Parathyroid adenoma (tissue), 2 donors: ENCODE measurements at regions not wholly inside any gene's neighbourhood (a gene's known extent, or its start where the extent isn't known, plus 50 kb on each side); places are given as distances from the start of the nearest gene placed in this dataset.

Experiments
- H2AFZ ChIP-seq: fragments of 300-600 bp; sonication (generic); one replicate; pipeline ENCODE4 v1.7.0; 2017; ENCODE audit warnings: antibody characterized with exemption, mild to moderate bottlenecking
- H3K27ac ChIP-seq: fragments of 300-600 bp; sonication (generic); one replicate; pipeline ENCODE4 v1.7.0; 2017
- H3K27me3 ChIP-seq: fragments of 300-600 bp; sonication (generic); one replicate; pipeline ENCODE4 v1.7.0; 2017; ENCODE audit warnings: low read length; ENCODE audit not compliant: control insufficient read depth, insufficient read depth
- H3K36me3 ChIP-seq: fragments of 300-600 bp; sonication (generic); one replicate; pipeline ENCODE4 v1.7.0; 2017; ENCODE audit warnings: low read length; ENCODE audit not compliant: control insufficient read depth, insufficient read depth
- H3K4me1 ChIP-seq: fragments of 300-600 bp; sonication (generic); one replicate; pipeline ENCODE4 v1.7.0; 2017; ENCODE audit warnings: control low read depth
- H3K4me2 ChIP-seq: fragments of 300-600 bp; sonication (generic); one replicate; pipeline ENCODE4 v1.7.0; 2017; ENCODE audit warnings: low read length
- H3K4me3 ChIP-seq: fragments of 300-600 bp; sonication (generic); one replicate; pipeline ENCODE4 v1.7.0; 2017; ENCODE audit warnings: low read depth, low read length
- H3K79me2 ChIP-seq: fragments of 300-600 bp; sonication (generic); one replicate; pipeline ENCODE4 v1.7.0; 2017; ENCODE audit warnings: control low read depth
- H3K9ac ChIP-seq: fragments of 300-600 bp; sonication (generic); one replicate; pipeline ENCODE4 v1.7.0; 2017; ENCODE audit warnings: mild to moderate bottlenecking
- H3K9me3 ChIP-seq: fragments of 300-600 bp; sonication (generic); one replicate; pipeline ENCODE4 v1.7.0; 2017; ENCODE audit warnings: low read length; ENCODE audit not compliant: control insufficient read depth
- CTCF ChIP-seq: fragments of 300-600 bp; sonication (generic); IDR thresholded peaks from one replicate; pipeline ENCODE4 v1.7.0; 2017; ENCODE audit warnings: antibody characterized with exemption, mild to moderate bottlenecking
- donor health status: primary hyperparathyroidism.

- no peak overlapping the region for H3K4me3 ChIP-seq
- no peak overlapping the region for H3K27ac ChIP-seq
- no peak overlapping the region for H3K4me2 ChIP-seq
- H3K9me3 ChIP-seq = no peaks in the 10 kb centered on the region
- no peak overlapping the region for H2AFZ ChIP-seq
- no peaks in the 10 kb centered on the region for H3K27me3 ChIP-seq
- H3K36me3 ChIP-seq = no peaks in the 10 kb centered on the region
- TF ChIP-seq CTCF = no peak
- H3K9ac ChIP-seq = no peak overlapping the region
- no peaks in the 10 kb centered on the region for H3K4me1 ChIP-seq
- H3K79me2 ChIP-seq = no peaks in the 10 kb centered on the region
These were observed 603.1 kb downstream of the POM121L12 start for GRCh38 chr7:53638517-53638916.

DNA sequence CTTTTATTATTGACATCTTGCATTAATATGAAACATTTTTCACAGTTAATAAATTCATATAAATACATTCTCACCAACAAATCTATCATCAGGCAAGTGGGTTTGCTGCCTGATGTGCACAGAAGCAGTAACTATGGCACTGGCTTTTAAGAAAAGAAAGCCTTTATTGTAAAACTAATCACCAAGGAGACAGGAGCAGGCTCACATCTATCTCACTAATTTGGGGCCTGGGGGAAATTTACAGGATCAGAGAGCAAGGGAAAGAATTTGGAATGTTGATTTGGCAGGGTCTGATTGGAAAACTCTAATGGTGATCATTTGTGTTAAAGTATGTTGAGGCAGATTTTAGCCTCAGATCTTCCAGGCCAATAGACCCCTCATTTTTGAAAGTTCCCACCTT, 605.7 kb downstream of the POM121L12 start:
- H3K27me3 ChIP-seq = no peaks in the 10 kb centered on the region
- TF ChIP-seq CTCF = no peak
- no peaks in the 10 kb centered on the region for H3K36me3 ChIP-seq
- H2AFZ ChIP-seq = no peak overlapping the region
- no peaks in the 10 kb centered on the region for H3K4me1 ChIP-seq
- H3K9ac ChIP-seq = no peak overlapping the region
- no peak overlapping the region for H3K4me3 ChIP-seq
- H3K4me2 ChIP-seq = no peak overlapping the region
- no peaks in the 10 kb centered on the region for H3K9me3 ChIP-seq
- H3K27ac ChIP-seq = no peak overlapping the region
- no peaks in the 10 kb centered on the region for H3K79me2 ChIP-seq

DNA sequence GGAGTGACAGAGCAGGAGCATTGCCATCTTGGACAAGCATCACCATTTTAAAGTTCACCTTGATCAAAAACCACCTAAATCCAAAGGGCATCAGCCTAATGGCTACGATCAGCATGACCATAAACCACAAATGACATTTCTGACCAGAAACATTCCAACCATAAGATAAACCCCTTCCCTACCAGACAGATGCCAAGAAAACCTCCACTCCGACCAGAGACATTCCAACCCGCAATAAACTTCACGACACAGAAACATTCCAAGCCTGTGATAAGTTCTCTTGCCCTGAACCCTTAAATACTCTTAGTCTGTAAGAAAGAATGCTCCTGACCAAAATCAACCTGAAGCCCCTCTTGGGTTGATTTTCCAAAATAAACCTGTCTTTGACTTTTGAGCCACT, 606.9 kb downstream of the POM121L12 start:
- no peak overlapping the region for H2AFZ ChIP-seq
- H3K4me1 ChIP-seq = no peaks in the 10 kb centered on the region
- no peak overlapping the region for H3K4me2 ChIP-seq
- H3K4me3 ChIP-seq = no peak overlapping the region
- H3K79me2 ChIP-seq = no peaks in the 10 kb centered on the region
- no peak overlapping the region for H3K27ac ChIP-seq
- H3K36me3 ChIP-seq = no peaks in the 10 kb centered on the region
- no peak overlapping the region for H3K9ac ChIP-seq
- H3K27me3 ChIP-seq = no peaks in the 10 kb centered on the region
- no peak for TF ChIP-seq CTCF
- H3K9me3 ChIP-seq = no peaks in the 10 kb centered on the region

- Histone ChIP-seq H3K27me3 (no peaks in the 10 kb centered on the region), H3K4me2 (no peak overlapping the region), H3K36me3 (no peaks in the 10 kb centered on the region), H3K27ac (no peak overlapping the region), H3K9ac (no peak overlapping the region), H3K9me3 (no peaks in the 10 kb centered on the region), H2AFZ (no peak overlapping the region), H3K4me1 (no peaks in the 10 kb centered on the region), H3K4me3 (no peak overlapping the region), H3K79me2 (no peaks in the 10 kb centered on the region)
- no peak for TF ChIP-seq CTCF
These were observed 607.4 kb downstream of the POM121L12 start for GRCh38 chr7:53642866-53643265.

- Histone ChIP-seq H3K36me3 (no peaks in the 10 kb centered on the region), H3K9ac (no peak overlapping the region), H3K4me3 (no peak overlapping the region), H3K4me1 (no peaks in the 10 kb centered on the region), H3K9me3 (no peaks in the 10 kb centered on the region), H3K27ac (no peak overlapping the region), H3K4me2 (no peak overlapping the region), H2AFZ (no peak overlapping the region), H3K27me3 (no peaks in the 10 kb centered on the region), H3K79me2 (no peaks in the 10 kb centered on the region)
- TF ChIP-seq CTCF = no peak
These were observed 621.4 kb downstream of the POM121L12 start for GRCh38 chr7:53656881-53657280.
